Nephron progenitor cell (in vitro differentiated cells): ENCODE measurements at regions not wholly inside any gene's neighbourhood (a gene's known extent, or its start where the extent isn't known, plus 50 kb on each side); places are given as distances from the start of the nearest gene placed in this dataset.

ENCODE experiments used
- DNase-seq: peaks from one replicate; pipeline ENCODE4 v3.0.0; 2021
- H3K27ac Mint-ChIP-seq: 2 replicates; pipeline ENCODE4 v1.8.0; 2021; ENCODE audit warnings: mild to moderate bottlenecking, moderate library complexity, mixed read lengths
- H3K27me3 Mint-ChIP-seq: 2 replicates; pipeline ENCODE4 v1.8.0; 2021; ENCODE audit warnings: mild to moderate bottlenecking, low read depth, mixed read lengths; ENCODE audit not compliant: poor library complexity
- H3K36me3 Mint-ChIP-seq: 2 replicates; pipeline ENCODE4 v1.8.0; 2021; ENCODE audit warnings: low read depth, mixed read lengths
- H3K4me1 Mint-ChIP-seq: 2 replicates; pipeline ENCODE4 v1.8.0; 2021; ENCODE audit warnings: mixed read lengths
- H3K4me3 Mint-ChIP-seq: 2 replicates; pipeline ENCODE4 v1.8.0; 2021; ENCODE audit warnings: mild to moderate bottlenecking, moderate library complexity, mixed read lengths
- H3K9me3 Mint-ChIP-seq: 2 replicates; pipeline ENCODE4 v1.8.0; 2021; ENCODE audit warnings: mild to moderate bottlenecking, moderate library complexity, mixed read lengths
- CTCF ChIP-seq: fragments of 200-600 bp; sonication (generic); IDR thresholded peaks from 2 replicates; pipeline ENCODE4 v1.5.0; 2021; ENCODE audit warnings: antibody characterized with exemption

GRCh38 chr1:221435504-221435904 lies 306.4 kb downstream of the DUSP10 start:
- Mint-ChIP-seq H3K27ac (no peak overlapping the region), H3K9me3 (no peaks in the 10 kb centered on the region), H3K27me3 (peaks cover 4% of the 10 kb centered on the region), H3K4me3 (no peak overlapping the region), H3K4me1 (peaks cover 15% of the 10 kb centered on the region), H3K36me3 (no peaks in the 10 kb centered on the region)
- peak; percentile 89 for TF ChIP-seq CTCF
- DNase-seq = no peak

DNA sequence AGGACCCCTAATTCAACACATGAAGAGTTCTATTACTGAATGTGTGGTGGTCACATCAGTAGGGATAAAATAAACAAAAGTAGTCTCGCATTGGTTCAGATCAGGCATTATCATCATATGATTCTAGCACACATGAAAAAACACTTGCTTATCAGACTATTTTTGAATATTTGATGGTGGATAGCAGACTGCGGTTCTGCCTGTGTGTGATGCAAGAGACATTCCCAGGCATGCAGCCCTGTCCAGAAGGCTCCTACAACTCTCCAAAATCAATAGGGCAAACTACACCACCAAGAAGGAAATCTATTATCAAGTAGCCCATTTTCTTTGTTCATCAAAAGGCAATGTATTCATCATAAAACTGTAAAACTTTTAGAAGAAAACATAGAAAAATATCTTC lies 304.7 kb downstream of the DUSP10 start:
- Mint-ChIP-seq H3K27ac (no peak overlapping the region), H3K27me3 (peaks cover 6% of the 10 kb centered on the region), H3K36me3 (no peaks in the 10 kb centered on the region), H3K4me1 (peaks cover 19% of the 10 kb centered on the region), H3K4me3 (no peak overlapping the region), H3K9me3 (no peaks in the 10 kb centered on the region)
- no peak for TF ChIP-seq CTCF
- no peak for DNase-seq

DNA sequence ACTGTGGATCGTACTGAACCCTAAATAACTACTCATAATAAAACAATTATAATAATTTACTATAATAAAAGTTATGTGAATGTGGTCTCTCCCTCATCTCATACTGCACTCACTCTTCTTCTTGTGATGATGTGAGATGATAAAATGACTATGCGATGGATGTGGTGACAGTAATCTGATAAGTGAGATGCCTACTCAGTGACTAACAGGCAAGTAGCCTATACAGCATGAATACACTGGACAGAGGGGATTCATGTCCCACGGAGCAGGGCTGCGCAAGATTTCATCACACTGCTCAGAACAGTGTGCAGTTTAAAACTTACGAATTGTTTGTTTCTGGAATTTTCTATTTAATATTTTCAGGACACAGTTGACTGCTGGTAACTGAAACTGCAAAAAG lies 304.0 kb downstream of the DUSP10 start:
- Mint-ChIP-seq H3K27ac (no peak overlapping the region), H3K27me3 (peaks cover 6% of the 10 kb centered on the region), H3K9me3 (no peaks in the 10 kb centered on the region), H3K4me3 (no peak overlapping the region), H3K36me3 (no peaks in the 10 kb centered on the region), H3K4me1 (peaks cover 19% of the 10 kb centered on the region)
- DNase-seq = no peak
- no peak for TF ChIP-seq CTCF

DNA sequence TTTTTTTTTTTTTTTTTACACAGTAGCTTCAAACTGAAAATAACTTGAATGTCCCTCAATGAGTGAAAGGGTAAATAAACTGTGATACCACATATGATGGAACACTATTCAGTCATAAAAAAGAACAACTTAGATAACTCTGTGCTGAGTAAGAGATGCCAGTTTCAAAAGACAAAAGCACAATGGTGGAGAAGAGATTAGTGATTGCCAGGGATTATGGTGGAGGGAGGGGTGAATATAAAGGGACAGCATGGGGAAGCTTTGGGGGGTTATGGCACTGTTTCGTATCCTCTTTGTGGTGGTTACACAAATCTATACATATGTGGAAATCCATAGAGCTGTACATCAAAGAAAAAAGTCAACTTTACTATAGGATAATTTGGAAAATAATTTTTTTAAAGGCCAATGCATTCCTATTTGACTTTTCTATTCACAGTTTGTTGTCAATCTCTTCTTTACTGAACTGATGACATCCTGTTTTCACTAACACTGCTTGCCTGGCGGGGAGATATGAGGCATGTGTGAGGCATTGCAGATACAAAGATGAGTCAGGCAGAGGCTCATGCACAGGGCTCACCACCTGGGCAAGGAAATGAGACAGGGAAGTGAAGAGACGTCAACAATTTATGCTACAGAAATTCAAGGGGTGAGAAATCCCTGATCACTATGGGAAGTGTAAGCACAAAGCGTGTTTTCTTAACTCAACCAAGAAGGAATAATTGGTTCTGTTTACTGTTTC lies 302.7 kb downstream of the DUSP10 start:
- peaks cover 19% of the 10 kb centered on the region for H3K4me1 Mint-ChIP-seq
- TF ChIP-seq CTCF = no peak
- H3K27ac Mint-ChIP-seq = no peak overlapping the region
- H3K27me3 Mint-ChIP-seq = peaks cover 6% of the 10 kb centered on the region
- no peak overlapping the region for H3K4me3 Mint-ChIP-seq
- DNase-seq = no peak
- no peaks in the 10 kb centered on the region for H3K9me3 Mint-ChIP-seq
- H3K36me3 Mint-ChIP-seq = no peaks in the 10 kb centered on the region

GRCh38 chr1:221439747-221440501 lies 302.0 kb downstream of the DUSP10 start:
- no peak for DNase-seq
- H3K4me3 Mint-ChIP-seq = no peak overlapping the region
- TF ChIP-seq CTCF = no peak
- no peak overlapping the region for H3K27ac Mint-ChIP-seq
- no peaks in the 10 kb centered on the region for H3K36me3 Mint-ChIP-seq
- peaks cover 6% of the 10 kb centered on the region for H3K27me3 Mint-ChIP-seq
- no peaks in the 10 kb centered on the region for H3K9me3 Mint-ChIP-seq
- H3K4me1 Mint-ChIP-seq = peaks cover 19% of the 10 kb centered on the region
